B cell (primary cell): ENCODE measurements at regions not wholly inside any gene's neighbourhood (a gene's known extent, or its start where the extent isn't known, plus 50 kb on each side); places are given as distances from the start of the nearest gene placed in this dataset.

Experiments used
- ATAC-seq: fragments of 200-7000 bp; cut with Tn5 transposase; one replicate; pipeline ENCODE4 v1.10.0; 2021; ENCODE audit warnings: low read depth, mild to moderate bottlenecking, moderate number of reproducible peaks, moderate library complexity
- CTCF ChIA-PET: fragments of 350-600 bp; sonication (Branson Sonifier 250); formaldehyde crosslinking; loops from one replicate; lab custom pipeline; 2021; ENCODE audit warnings: antibody characterized with exemption, inconsistent platforms; lab: Charles Lee
- POLR2A ChIA-PET: fragments of 350-600 bp; sonication (Branson Sonifier 250); formaldehyde crosslinking; loops from one replicate; lab custom pipeline; 2021; ENCODE audit warnings: antibody characterized with exemption; lab: Charles Lee
- DNase-seq: peaks from one replicate; pipeline ENCODE4 v3.0.0; 2013
- H2AFZ ChIP-seq: 2 replicates; pipeline ENCODE4 v1.6.1; 2012; ENCODE audit warnings: mild to moderate bottlenecking, low read depth, low read length; ENCODE audit not compliant: insufficient read depth, poor library complexity, severe bottlenecking
- H3K27ac ChIP-seq, 2 donors: 1 replicate in 1 of 2; 2 replicates in 1 of 2; pipeline ENCODE4 v1.5.1; 2012 to 2013; ENCODE audit warnings: low read length in 2 of 2, mild to moderate bottlenecking in 2 of 2, moderate library complexity in 1 of 2
- H3K27me3 ChIP-seq, 4 experiments: fragments of 200-600 bp in 1 of 4; sonication (generic) in 1 of 4; replicated peaks in 1 of 4; 1 replicate in 2 of 4; 2 replicates in 2 of 4; pipeline versions ENCODE4 v1.6.1 to v1.7.0; 2013 to 2016; ENCODE audit warnings: low read length in 3 of 4, mild to moderate bottlenecking in 2 of 4, mixed read lengths in 1 of 4, moderate library complexity in 1 of 4; ENCODE audit not compliant: insufficient read depth in 4 of 4, control insufficient read depth in 3 of 4; ENCODE audit errors: control extremely low read depth in 1 of 4
- H3K36me3 ChIP-seq, 2 experiments: replicated peaks in 1 of 2; 1 replicate in 1 of 2; 2 replicates in 1 of 2; pipeline versions ENCODE4 v1.6.1 to v1.7.1; 2013; ENCODE audit warnings: low read length in 1 of 2; ENCODE audit not compliant: insufficient read depth in 2 of 2, control insufficient read depth in 1 of 2; ENCODE audit errors: control extremely low read depth in 1 of 2, extremely low read depth in 1 of 2
- H3K4me1 ChIP-seq, 2 donors: fragments of 200-600 bp in 1 of 2; sonication (generic) in 1 of 2; 1 replicate in 1 of 2; 2 replicates in 1 of 2; pipeline versions ENCODE4 v1.5.1 to v1.6.1; 2013 to 2017; ENCODE audit warnings: low read length in 2 of 2; ENCODE audit not compliant: control insufficient read depth in 2 of 2, insufficient read depth in 2 of 2
- H3K4me2 ChIP-seq: replicated peaks from 2 replicates; pipeline ENCODE3; 2012; ENCODE audit warnings: mild to moderate bottlenecking, low read depth, low read length; ENCODE audit not compliant: poor library complexity, severe bottlenecking
- H3K4me3 ChIP-seq, 5 experiments: fragments of 200-600 bp in 1 of 5; sonication (generic) in 1 of 5; 1 replicate in 3 of 5; 2 replicates in 2 of 5; pipeline versions ENCODE4 v1.5.1 to v1.7.0; 2011 to 2016; ENCODE audit warnings: low read length in 4 of 5, mild to moderate bottlenecking in 4 of 5, low read depth in 2 of 5, control low read depth in 1 of 5, moderate library complexity in 1 of 5; ENCODE audit not compliant: insufficient read depth in 1 of 5; ENCODE audit errors: control extremely low read depth in 1 of 5, extremely low read depth in 1 of 5
- H3K79me2 ChIP-seq: fragments of 200-600 bp; sonication (generic); one replicate; pipeline ENCODE4 v1.6.0; 2016; ENCODE audit warnings: low read length; ENCODE audit not compliant: control insufficient read depth, insufficient read depth
- H3K9ac ChIP-seq: fragments of 200-600 bp; sonication (generic); 2 replicates; pipeline ENCODE4 v1.6.1; 2017; ENCODE audit warnings: mild to moderate bottlenecking, low read length, moderate library complexity
- H3K9me3 ChIP-seq, 3 donors: one replicate each; pipeline versions ENCODE4 v1.6.1 to v1.7.1; 2013; ENCODE audit warnings: low read length in 2 of 3; ENCODE audit not compliant: control insufficient read depth in 2 of 3, insufficient read depth in 1 of 3; ENCODE audit errors: control extremely low read depth in 1 of 3
- H4K20me1 ChIP-seq: 2 replicates; pipeline ENCODE4 v1.6.0; 2012; ENCODE audit warnings: mild to moderate bottlenecking, low read length; ENCODE audit not compliant: insufficient read depth, control insufficient read depth, poor library complexity, severe bottlenecking
- H3K27ac Mint-ChIP-seq: one replicate; pipeline ENCODE4 v1.8.0; 2021; ENCODE audit warnings: mixed read lengths
- H3K27me3 Mint-ChIP-seq: one replicate; pipeline ENCODE4 v1.8.0; 2021; ENCODE audit warnings: mixed read lengths
- H3K4me1 Mint-ChIP-seq: one replicate; pipeline ENCODE4 v1.8.0; 2021; ENCODE audit warnings: mixed read lengths
- H3K4me3 Mint-ChIP-seq: one replicate; pipeline ENCODE4 v1.8.0; 2021; ENCODE audit warnings: mixed read lengths
- H3K9me3 Mint-ChIP-seq: one replicate; pipeline ENCODE4 v1.8.0; 2022; ENCODE audit warnings: mixed read lengths; ENCODE audit not compliant: insufficient read depth
- EZH2 ChIP-seq: IDR thresholded peaks from 2 replicates; pipeline ENCODE4 v1.6.1; 2012; ENCODE audit warnings: borderline replicate concordance, low read depth, mild to moderate bottlenecking, moderate library complexity, low read length; ENCODE audit not compliant: insufficient read depth, poor library complexity, severe bottlenecking
- WGBS: methylation state at CpG from one replicate; pipeline ENCODE4 v1.1.5; 2013; ENCODE audit warnings: missing lambda C conversion rate; ENCODE audit not compliant: insufficient coverage; 5-methylcytosine and 5-hydroxymethylcytosine counted together
- intact Hi-C: fragments of 100-400 bp; cut with micrococcal nuclease; formaldehyde crosslinking; loops from one replicate; pipeline ENCODE4 v1.10.0; 2022
- TF ChIP-seq, protein P1 (sequence below): fragments of 200-600 bp; IDR thresholded peaks from one replicate; pipeline ENCODE4 v1.8.0; 2022; ENCODE audit warnings: antibody characterized with exemption, mild to moderate bottlenecking

DNA sequence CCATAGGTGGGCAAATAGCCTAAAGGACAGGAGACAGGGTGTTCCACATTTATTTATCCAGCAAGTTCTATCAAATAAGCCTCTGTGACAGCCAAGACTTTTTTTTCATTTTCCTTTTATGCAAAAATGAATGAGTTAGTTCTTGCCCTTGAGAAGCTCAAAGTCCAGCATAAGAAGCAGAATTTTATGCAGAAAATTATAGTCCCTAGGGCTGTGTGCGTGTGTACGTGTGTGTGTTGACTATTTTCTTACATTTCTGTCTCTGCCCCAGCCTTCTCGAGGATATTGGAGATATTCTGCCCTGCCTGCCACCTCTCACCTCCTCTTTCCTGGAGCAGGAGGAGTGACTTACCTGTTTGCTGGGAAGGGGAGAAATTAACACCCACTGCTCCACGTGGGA is 221.9 kb downstream of the SREK1 start:
- Mint-ChIP-seq H3K4me1 (no peaks in the 10 kb centered on the region), H3K4me3 (no peak overlapping the region), H3K27ac (no peak overlapping the region), H3K9me3 (no peaks in the 10 kb centered on the region), H3K27me3 (peaks cover 14% of the 10 kb centered on the region)
- no peak for ATAC-seq
- no peaks in the 10 kb centered on the region for H3K36me3 ChIP-seq
- no peaks in the 10 kb centered on the region for H3K79me2 ChIP-seq
- CTCF ChIA-PET = interaction anchor here (2.3 kb wide), 1 partner anchor 60 kb away, joined by 5 read pairs; no protein-coding TSS in a partner anchor
- no peak for TF ChIP-seq EZH2
- POLR2A ChIA-PET = no interaction called here
- H3K4me2 ChIP-seq = no peak overlapping the region
- intact Hi-C loops = no loop called here
- H3K27ac ChIP-seq = no peak overlapping the region
- no peak overlapping the region for H2AFZ ChIP-seq
- no CpG with 5 or more reads among the region's 4 CpGs for WGBS
- H3K27me3 ChIP-seq = no peaks in the 10 kb centered on the region
- H3K4me3 ChIP-seq = no peak overlapping the region
- H3K9ac ChIP-seq = no peak overlapping the region
- DNase-seq = no peak
- H4K20me1 ChIP-seq = no peaks in the 10 kb centered on the region
- no peaks in the 10 kb centered on the region for H3K9me3 ChIP-seq
- H3K4me1 ChIP-seq = no peaks in the 10 kb centered on the region

DNA sequence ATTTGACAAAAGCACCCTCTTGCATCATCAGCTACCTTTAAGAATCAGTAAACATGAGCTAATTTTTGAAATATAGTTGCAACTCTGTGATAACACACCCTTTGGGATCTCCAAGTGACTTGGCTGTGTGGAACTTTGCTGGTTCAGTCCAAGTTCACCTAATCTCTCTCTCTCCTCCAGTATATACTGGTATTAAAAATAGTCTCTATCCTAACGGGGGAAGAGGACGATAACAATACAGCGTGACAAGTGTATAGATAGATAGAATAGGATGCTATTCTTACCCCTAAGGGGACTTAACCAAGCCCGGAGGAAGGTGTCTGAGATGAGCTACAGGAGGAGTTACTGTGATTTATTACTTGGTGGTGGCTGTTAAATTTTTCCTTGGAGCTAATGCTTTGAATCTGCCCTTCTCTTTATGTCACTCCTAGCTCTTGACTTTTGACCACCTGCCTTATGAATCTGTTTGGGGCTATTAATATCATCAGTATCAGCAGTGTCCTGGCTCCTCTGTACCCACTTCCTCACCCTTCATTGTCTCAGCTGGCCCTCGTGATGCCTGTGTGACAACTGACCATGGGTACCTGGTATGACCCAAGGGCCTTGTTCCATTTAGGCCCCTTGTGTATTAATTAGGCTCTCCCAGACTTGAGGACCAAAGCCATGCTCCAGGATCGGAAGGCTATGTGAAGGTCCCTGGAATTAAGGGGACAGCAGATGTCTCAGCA is 223.9 kb downstream of the SREK1 start:
- no peaks in the 10 kb centered on the region for H4K20me1 ChIP-seq
- H3K27ac ChIP-seq = no peak overlapping the region
- no peaks in the 10 kb centered on the region for H3K4me1 ChIP-seq
- H3K9ac ChIP-seq = no peak overlapping the region
- H3K4me2 ChIP-seq = no peak overlapping the region
- intact Hi-C loops = no loop called here
- H3K36me3 ChIP-seq = no peaks in the 10 kb centered on the region
- Mint-ChIP-seq H3K27ac (no peak overlapping the region), H3K4me3 (no peak overlapping the region), H3K4me1 (no peaks in the 10 kb centered on the region), H3K27me3 (peaks cover 9% of the 10 kb centered on the region), H3K9me3 (no peaks in the 10 kb centered on the region)
- POLR2A ChIA-PET = interaction anchor here (0.6 kb wide), 1 partner anchor 271 kb away, joined by 3 read pairs; no protein-coding TSS in a partner anchor
- no peak overlapping the region for H3K4me3 ChIP-seq
- no peaks in the 10 kb centered on the region for H3K27me3 ChIP-seq
- DNase-seq (no peak), ATAC-seq (no peak)
- CTCF ChIA-PET = interaction anchor here (0.8 to 2.3 kb wide), 3 partner anchors 9 to 389 kb away, joined by 3 to 5 read pairs (median 5); no protein-coding TSS in a partner anchor
- no peaks in the 10 kb centered on the region for H3K9me3 ChIP-seq
- 93% methylated on average over 2 of the region's 6 CpGs for WGBS
- H2AFZ ChIP-seq = no peak overlapping the region
- TF ChIP-seq, protein P1, sequence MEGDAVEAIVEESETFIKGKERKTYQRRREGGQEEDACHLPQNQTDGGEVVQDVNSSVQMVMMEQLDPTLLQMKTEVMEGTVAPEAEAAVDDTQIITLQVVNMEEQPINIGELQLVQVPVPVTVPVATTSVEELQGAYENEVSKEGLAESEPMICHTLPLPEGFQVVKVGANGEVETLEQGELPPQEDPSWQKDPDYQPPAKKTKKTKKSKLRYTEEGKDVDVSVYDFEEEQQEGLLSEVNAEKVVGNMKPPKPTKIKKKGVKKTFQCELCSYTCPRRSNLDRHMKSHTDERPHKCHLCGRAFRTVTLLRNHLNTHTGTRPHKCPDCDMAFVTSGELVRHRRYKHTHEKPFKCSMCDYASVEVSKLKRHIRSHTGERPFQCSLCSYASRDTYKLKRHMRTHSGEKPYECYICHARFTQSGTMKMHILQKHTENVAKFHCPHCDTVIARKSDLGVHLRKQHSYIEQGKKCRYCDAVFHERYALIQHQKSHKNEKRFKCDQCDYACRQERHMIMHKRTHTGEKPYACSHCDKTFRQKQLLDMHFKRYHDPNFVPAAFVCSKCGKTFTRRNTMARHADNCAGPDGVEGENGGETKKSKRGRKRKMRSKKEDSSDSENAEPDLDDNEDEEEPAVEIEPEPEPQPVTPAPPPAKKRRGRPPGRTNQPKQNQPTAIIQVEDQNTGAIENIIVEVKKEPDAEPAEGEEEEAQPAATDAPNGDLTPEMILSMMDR = no peak
- TF ChIP-seq EZH2 = no peak
- H3K79me2 ChIP-seq = no peaks in the 10 kb centered on the region
